GM11168 (cell line): ENCODE measurements at regions not wholly inside any gene's neighbourhood (a gene's known extent, or its start where the extent isn't known, plus 50 kb on each side); places are given as distances from the start of the nearest gene placed in this dataset.

Source experiments
- in situ Hi-C: fragments of 300-500 bp; cut with MboI; formaldehyde crosslinking; loops from one replicate; pipeline ENCODE4 v1.12.0; 2022; ENCODE audit warnings: low sequenced_read_pairs; ENCODE audit not compliant: unreplicated experiment

DNA sequence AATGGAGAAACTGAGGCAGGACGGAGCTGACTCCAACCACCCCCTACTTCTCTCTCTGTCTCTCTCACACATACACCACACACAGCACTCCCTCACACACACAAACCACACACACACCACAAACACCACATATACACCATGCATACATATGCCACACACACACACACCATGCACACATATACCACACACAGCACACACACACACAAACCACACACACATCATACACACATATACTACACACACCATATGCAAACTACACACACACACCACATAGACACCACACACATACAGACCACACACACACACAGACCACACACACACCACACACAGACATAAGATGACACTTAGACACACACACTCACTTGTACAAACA, 94.3 kb downstream of the RIPK4 start:
- in situ Hi-C loops = no loop called here

DNA sequence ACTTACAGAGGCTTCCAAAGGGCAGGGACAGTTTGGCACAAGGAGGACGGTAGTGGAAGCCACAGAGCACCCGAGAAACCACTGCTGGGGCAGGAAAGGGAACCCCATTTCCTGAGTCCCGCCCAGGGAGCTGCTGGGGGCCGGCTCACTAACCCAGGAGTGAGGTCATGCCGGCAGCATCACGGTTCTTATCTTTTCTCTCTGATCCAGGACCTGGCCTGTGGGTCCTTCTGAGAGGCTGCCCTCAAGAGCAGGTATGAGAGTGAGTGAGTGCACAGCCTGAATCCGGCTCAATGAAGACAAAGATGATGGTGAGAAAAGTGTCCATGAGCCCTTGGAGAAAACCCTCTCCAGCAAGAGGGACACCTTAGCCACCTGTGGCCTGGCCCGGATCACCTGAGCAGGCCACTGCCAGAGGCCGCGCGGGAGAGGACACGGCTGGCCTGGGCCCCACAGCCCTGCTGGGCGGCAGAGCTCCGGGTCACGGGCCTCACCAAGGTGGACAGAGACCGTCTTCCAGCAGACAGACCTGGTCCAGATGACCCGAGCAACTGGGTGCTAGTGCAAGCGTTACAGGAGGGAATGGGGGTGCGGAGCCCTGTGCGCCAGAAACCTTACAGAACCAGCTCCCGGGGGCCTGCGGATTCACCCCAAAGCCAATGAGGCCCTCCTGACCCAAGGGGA, 94.9 kb downstream of the RIPK4 start:
- in situ Hi-C loops = no loop called here

DNA sequence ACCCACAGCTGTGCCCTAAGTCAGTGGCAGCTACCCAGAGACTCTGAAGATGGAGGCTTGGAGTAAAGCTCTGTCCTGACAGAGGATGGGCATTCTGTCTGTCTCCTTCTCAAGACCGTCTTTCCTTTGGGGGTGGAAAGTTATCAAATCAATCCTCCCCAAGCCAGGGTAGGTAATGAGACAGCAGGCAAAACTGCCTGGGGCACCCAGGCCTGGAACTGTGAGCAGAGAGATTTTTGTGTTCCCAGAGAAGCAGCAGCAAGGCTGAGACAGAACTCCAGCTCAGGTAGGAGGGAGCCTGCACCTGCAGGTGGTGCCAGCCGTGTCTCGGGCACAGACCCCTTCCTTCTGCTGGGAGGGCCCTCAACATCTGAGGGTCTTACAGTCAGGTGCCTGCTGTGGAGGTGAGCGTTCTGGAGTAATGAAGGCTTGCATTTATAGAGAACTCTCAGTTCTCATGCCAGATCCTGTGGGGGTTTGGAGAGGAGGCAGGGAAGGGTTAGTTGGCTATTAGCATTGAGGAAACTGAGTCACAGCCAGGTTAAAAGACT, 95.6 kb downstream of the RIPK4 start:
- in situ Hi-C loops = no loop called here

DNA sequence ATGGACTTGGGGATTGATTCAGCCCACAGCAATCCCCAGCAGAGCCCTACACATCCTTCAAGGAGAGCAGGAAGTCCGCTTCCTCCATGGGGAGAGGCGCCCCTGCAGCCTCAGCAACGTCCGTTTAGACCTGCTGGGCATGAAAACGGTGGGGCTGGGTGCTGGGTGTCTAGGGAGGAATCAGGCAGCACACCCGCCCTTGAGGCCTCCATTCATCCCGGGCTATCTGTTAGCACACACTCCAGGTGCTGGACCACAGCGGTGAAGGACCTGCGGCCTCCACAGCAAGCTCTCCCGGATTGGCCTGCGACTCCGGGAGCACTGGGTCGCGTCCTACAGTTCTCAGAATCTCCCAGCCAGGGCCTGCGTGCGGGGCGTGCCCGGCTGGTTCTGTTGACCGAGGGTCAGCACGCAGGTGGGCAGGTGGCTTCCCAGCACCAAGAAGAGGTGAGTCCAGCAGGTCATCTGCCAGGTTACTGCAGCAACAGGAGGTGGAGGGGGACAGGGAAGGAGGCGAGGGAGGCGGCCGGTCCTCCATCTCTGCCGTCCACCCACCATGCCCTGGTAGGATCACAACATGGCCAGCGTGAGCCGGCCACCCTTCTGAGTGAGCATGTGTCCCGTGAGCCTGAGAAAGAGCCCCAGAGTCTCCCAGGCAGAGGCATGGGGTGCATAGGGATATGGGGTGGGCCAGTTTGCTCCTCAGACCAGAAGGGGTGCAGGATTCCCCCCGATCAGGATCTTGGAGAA, 96.6 kb downstream of the RIPK4 start:
- in situ Hi-C loops = no loop called here

DNA sequence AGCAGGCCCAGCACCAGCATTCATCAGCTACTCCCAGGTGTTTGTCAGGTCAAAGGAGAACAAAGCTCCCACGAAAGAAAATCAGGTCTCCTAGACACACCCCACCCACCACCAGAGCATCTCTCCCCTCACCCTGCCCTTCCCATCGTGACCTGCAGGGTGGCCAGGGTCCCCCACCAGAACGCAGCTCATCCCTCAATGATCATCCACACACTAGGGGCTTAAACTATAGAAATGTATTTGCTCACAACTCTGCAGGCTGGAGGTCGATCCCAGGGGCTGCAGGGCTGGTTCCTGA, 97.4 kb downstream of the RIPK4 start:
- in situ Hi-C loops = no loop called here

DNA sequence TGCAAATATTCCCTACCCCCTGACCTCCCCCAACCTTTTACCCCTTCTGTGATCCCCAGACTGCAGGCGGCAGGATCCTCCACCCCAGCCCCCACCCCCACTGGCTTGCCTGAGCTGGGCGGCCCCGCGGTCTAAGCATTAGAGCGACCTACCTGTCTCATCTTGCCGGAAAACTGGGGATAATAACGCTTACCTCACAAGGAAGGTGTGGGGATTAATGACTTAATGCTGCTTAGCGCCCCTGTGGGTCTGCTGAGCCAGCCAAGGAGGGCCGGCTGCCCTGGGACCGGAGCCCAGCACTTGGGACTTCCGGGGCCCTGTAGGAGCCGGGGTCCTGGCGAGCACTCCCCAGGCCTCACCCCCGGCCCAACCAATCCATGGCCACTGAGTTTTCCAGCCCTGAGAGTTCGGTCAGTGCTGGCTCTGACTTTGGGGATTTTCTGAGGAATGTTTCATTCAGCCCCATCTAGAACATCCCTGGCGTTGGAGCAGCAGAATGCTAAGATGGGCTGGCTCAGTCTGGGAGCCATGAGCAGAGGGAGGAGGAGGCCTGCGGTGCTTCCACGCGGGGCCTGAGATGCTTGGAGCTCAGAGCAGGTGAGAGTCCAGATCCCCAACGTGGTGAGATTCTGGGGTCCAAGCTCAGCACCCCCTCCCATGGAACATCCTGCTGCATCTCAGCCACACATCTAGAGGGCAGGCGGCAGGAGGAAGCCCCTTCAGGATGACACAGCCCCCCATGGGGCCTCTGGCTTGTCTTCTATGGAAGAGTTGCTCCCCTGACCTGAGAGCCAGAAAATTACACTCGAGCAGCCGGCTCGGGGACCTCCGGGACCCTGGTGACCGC, 97.9 kb downstream of the RIPK4 start:
- in situ Hi-C loops = no loop called here

DNA sequence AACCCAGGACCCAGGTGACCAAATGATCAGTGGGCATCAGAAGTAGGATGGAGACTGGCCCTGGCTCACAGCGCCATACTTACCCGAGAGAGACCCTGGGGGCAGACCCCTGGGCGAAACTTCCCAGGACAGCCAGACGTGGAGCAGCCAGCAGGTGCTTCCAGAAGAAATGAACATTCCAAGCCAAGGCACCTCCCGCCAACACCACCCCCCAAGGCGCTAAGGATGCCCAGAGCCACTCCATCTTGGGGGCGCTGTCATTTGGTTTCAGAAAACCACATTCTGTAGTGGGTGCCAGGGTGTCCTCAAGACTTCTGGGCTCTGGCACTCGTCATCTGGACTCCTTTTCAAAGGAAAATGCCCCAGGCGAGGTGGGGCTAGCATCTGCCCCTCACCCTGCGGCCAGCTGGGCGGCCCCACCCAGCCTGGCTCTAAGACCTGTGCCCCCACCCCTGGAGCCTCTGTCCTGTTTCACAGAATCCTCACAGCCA, 98.8 kb downstream of the RIPK4 start:
- in situ Hi-C loops = no loop called here

DNA sequence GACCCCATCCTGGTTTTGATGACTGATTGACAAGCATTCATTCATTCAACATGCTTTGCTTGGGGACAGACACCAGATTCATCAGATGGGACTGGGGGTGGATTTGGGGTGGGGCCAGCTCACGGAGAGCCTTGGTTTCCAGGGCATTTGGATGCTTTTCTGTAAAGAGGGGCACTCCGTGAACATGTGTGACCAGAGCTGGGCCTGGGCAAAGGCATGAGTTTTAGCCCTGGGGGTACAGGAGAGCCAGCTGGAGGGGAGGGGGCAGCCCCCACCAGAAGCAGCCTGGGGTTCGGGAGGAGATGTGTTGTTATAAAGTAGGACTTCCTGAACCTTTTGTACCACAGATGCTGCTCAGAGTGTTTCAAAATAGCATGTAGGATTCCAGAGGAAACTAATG, 99.7 kb downstream of the RIPK4 start:
- in situ Hi-C loops = no loop called here

DNA sequence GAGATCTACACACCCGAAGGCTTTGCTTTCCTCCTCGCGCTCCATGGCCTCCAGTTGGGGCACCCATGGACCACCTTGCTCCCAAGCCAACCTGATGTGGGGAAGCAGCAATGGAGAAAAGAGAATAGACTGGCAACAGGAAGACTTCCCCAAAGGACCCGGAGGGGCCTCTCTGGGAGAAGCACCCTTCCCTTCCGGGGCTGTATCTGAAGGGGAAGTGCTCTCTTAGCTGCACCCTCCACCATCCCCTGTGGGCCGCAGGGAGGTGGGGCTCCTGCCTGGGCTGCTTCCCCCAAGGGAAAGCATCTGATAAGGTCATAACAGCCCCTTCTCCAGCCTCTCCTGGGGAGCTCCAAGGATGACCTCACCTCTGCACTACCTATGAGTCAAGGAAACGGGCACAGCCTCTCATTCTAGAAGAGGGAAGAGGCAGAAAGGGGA, 100.2 kb downstream of the RIPK4 start:
- in situ Hi-C loops = no loop called here

DNA sequence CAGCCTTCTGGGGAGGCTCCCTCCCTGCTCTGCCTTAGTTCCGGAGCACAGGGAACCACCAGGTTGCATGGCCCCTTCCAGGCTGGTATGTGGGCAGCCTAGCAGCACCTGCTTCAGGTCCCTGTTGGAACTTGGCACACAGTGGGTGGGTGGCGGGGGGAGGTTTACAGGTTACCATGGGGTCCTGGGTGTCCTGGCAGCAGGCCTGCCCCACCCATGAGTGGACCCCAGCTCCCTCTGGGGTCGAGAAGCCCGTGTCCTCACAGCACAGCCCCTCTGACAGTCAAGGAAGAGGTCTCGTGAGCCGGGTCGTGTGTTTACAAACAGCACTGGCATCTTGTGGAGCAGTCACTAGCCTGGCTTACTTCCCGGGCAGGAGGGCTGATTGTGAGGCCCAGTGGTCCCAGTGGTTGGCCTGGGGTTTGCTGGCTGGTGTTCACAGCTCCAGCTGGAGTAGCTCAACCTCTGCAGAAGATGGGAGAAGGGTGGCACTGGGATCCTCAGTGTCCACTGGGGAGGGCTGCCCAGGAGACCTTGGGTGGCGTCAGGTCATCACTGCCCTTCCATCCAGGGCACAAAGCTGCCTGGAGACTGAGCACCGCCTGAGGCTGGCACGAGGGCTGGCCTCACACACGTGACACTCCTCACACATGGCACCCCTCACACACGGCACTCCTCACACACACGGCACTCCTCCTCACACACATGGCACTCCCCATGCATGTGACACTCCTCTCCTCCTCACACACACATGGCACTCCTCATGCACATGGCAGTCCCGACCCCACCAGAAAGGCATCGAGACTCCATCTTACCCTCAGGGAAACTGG, 100.9 kb downstream of the RIPK4 start:
- in situ Hi-C loops = no loop called here

DNA sequence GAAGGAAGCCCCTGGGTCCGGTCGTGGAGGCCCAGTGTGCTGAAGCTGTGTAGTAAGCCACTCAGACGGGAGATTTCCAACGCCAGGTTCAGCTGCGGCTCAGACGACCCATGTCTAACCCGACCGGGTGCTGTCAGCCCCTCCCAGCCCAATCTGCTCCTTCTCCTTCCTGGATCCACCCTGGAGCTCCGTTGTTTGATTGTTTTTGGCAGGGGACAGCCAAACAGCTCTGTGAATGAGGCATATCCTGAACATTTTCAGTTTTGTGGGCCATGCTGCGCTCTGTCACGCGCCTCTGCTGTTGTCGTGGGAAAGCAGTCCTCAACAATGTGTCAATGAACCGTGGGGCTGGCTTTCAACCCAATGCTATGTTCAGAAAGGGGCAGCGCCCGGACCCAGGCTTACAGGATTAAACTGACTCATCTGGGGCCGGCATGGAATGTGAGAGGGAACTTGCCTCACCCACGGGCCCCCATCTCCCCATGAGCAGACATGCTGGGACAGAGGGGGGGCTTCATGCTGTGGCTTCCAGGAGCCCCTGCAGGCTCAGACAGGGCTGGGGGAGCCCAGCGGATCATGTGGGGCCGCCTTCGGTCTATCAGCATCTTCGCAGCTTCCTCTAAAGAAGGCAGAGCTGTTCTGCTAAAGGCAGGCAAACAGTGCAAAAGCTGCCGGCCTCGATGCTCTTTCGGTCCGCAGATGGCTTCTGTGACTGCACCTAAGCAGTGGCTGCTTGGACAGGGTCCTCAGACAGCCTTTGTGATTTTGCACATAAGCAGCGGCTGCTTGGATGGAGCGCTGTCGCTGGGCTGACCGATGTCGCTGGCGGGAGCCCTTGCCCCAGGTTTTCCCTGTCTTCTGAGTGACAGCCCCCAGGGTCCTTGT, 101.7 kb downstream of the RIPK4 start:
- in situ Hi-C loops = no loop called here

DNA sequence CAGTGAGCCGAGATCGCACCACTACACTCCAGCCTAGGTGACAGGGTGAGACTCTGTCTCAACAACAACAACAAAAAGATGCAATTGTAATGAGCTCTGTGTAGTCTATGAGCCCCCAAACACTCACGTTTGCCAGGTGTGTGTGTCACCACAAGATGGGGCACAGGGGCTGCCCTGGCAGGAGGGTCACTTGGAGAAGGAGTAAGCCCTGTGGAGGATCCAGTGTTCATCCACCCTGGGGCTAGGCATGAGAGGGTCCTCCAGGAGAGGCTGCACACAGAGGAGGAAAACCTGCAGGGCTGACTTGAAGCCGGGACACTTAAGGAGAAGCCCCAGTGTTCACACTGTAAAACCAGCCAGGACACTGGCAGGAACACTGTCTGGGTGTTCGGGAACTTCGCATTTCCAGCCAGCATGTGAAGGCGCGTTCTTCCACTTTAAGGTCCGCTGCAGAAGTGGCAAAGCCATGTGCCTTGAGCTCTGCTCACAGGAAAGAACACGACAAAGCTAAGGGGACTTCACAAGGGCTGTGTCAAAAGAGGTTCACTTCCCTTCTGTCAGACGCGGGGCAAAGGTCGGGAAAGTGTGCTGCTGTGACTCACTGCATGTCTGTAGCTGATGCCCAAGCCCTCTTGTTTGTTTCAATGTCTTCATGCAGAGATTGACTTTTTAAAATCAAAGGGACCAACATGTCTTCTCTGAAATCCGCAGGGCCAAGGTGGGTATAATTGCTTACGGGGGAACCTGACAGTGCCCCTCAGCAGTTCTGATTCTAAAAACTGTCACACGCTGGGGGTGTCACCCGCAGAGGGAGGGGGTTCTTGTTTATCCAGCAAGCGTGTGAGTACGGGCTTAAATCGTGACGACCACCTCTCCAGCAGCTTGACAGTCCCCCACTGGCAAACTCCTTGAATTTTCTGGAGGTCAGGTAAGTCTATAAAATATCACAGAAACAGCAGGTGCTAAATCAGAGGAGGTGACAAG, 102.8 kb downstream of the RIPK4 start:
- in situ Hi-C loops = no loop called here

DNA sequence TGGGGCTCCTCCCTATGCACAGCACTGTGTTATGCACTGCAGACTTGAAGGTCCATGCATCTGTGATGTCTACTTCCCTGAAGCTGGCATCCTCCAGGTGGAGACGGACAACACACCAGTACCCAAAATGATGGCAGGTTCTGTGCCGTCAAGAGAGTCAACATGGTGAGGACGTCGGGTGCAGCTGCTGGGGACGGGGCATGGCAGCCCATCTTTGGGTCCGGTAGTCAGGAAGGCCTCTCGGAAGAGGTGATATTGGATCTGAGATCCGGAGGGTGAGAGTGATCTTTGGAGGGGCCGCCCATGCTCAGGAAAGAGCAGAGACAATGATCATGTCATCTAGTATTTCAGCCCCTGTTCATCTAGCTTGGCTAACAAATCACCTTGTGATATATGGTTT, 104.1 kb downstream of the RIPK4 start:
- in situ Hi-C loops = no loop called here

DNA sequence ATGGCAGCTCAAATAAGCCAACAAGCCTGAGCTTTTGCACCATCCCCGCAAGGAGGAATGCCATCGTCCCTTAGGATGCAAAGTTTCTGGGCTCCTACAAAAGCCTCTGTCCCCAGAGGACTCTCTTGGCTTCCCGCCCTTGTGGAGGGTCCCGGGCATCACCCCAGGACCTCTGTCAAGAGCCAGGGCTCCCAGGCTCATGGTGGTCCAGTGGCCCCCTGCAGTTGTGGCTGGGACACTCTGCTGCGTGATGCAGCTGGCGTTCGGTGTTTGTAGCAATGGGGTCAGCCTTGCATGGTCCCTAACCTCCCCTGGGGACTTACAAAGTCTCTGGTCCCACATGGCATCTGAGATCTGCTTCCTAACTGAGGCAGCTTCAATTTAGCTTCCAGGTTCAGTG, 104.7 kb downstream of the RIPK4 start:
- in situ Hi-C loops = no loop called here

DNA sequence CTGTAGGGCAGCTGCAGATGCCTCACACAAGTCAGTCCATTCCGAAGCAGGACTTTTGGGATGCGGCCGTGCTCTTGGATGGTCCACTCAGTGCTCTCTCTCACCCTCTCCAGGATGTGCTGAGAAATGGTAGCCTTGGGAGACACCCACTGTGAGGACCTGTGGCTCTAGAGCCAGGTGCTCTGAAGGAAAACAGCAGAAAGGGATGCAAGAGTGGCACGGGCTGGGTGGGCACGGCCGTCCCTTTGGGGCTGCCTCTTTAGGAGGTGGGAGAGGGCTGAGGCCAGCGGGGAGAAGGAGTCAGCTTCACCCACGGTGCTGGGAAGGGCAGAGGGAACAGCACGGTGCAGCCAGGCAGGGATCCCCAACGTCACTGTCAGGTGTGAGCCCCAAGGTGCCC, 106.1 kb downstream of the RIPK4 start:
- in situ Hi-C loops = no loop called here

DNA sequence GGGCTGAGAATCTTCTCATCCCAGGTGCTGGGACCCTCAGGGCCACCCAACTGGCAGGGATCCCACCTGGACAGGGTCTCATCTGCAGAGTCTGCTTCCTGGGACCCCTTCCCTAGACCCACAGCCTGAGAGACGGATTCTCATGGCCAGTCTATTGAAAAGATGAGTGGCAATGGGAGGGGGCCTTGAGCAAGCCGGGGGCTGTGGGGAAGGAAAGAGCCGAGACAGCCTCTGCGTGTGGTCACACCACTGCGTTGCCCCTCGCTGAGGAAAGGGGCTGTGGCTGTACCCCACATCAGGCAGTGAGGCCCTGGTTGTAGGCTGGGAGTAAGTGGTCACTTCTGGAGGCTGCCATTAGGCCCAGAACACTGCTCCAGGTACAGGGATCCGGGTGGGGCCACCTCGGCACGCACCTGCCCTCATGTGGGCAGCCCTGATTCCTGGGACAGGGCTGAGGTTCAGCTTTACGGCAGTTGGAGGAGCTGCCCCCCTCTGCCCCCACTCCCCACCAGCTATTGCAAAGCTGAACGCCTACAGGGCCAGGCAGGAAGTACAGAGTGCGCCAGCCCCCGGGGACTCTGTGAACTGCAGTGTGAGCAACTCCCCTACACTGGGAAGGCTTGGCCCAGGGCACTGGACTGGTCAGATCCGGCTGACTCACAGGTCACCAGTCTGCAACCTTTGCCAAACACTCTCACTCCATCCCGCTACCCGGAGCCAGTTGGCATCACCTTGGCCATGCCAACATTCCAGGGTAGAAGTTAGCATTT, 106.9 kb downstream of the RIPK4 start:
- in situ Hi-C loops = no loop called here

DNA sequence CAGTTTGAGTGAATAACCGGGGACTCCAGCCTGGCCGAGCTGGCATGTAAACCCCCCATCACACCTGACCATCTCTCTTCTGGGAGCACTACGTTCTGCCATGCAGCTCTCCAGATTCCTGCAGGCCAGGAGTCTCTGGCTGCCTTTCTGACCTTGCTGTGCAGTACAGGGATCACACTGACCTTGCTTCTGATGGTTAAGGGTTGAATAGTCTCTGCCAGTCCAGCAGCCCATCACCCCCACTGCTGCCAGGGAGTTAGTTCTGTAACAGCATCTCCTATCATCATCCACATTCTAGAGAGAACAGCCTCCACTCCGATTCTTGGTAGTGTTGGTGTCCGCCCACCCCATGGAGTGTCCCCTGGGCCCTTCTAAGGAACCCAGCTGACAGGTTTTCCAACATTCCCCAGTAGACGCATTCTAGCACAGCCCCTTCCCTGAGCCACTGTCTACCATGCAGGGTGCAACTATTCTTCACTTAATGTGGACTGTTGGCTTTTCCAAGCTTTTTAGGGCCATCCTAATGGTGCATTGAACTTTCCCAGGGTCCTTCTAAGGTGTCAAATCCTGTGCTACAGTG, 109.8 kb downstream of the RIPK4 start:
- in situ Hi-C loops = no loop called here
